Type B pancreatic cell (in vitro differentiated cells): ENCODE measurements at regions not wholly inside any gene's neighbourhood (a gene's known extent, or its start where the extent isn't known, plus 50 kb on each side); places are given as distances from the start of the nearest gene placed in this dataset.

ENCODE experiments used
- DNase-seq: peaks from one replicate; pipeline ENCODE4 v3.0.0; 2021; ENCODE audit warnings: mixed read lengths; ENCODE audit not compliant: unreplicated experiment; ENCODE audit errors: extremely low spot score
- H3K27ac Mint-ChIP-seq: 2 replicates; pipeline ENCODE4 v1.8.0; 2021; ENCODE audit warnings: mild to moderate bottlenecking, mixed read lengths
- H3K27me3 Mint-ChIP-seq: 2 replicates; pipeline ENCODE4 v1.8.0; 2021; ENCODE audit warnings: mixed read lengths
- H3K36me3 Mint-ChIP-seq: 2 replicates; pipeline ENCODE4 v1.8.0; 2021; ENCODE audit warnings: mixed read lengths
- H3K4me1 Mint-ChIP-seq: one replicate; pipeline ENCODE4 v1.8.0; 2021; ENCODE audit warnings: mixed read lengths; ENCODE audit not compliant: unreplicated experiment
- H3K4me3 Mint-ChIP-seq: 2 replicates; pipeline ENCODE4 v1.8.0; 2021; ENCODE audit warnings: mild to moderate bottlenecking, mixed read lengths
- H3K9me3 Mint-ChIP-seq: 2 replicates; pipeline ENCODE4 v1.8.0; 2021; ENCODE audit warnings: mixed read lengths
- CTCF ChIP-seq: fragments of 200-600 bp; sonication (generic); conservative IDR thresholded peaks from 2 replicates; pipeline ENCODE4 v1.5.0; 2021; ENCODE audit warnings: antibody characterized with exemption, mild to moderate bottlenecking

- DNase-seq: no peak
- no peak for TF ChIP-seq CTCF
- no peak overlapping the region for H3K4me3 Mint-ChIP-seq
- peaks cover 9% of the 10 kb centered on the region for H3K4me1 Mint-ChIP-seq
- no peaks in the 10 kb centered on the region for H3K36me3 Mint-ChIP-seq
- no peaks in the 10 kb centered on the region for H3K9me3 Mint-ChIP-seq
- H3K27ac Mint-ChIP-seq: no peak overlapping the region
- H3K27me3 Mint-ChIP-seq: no peaks in the 10 kb centered on the region
These were observed 125.0 kb upstream of the FUT8 start for GRCh38 chr14:65287264-65288131.

- TF ChIP-seq CTCF: no peak
- Mint-ChIP-seq H3K4me1 (peaks cover 3% of the 10 kb centered on the region), H3K4me3 (no peak overlapping the region), H3K36me3 (no peaks in the 10 kb centered on the region), H3K27me3 (no peaks in the 10 kb centered on the region), H3K9me3 (no peaks in the 10 kb centered on the region), H3K27ac (no peak overlapping the region)
- DNase-seq: no peak
These were observed 121.7 kb upstream of the FUT8 start for GRCh38 chr14:65290830-65291229.

- Mint-ChIP-seq H3K4me1 (peaks cover under 1% of the 10 kb centered on the region), H3K36me3 (no peaks in the 10 kb centered on the region), H3K27ac (no peak overlapping the region), H3K4me3 (no peak overlapping the region), H3K9me3 (no peaks in the 10 kb centered on the region), H3K27me3 (no peaks in the 10 kb centered on the region)
- DNase-seq: no peak
- TF ChIP-seq CTCF: no peak
These were observed 121.0 kb upstream of the FUT8 start for GRCh38 chr14:65291531-65291930.

GRCh38 chr14:65294816-65295215 lies 117.7 kb upstream of the FUT8 start:
- H3K9me3 Mint-ChIP-seq: peaks cover 3% of the 10 kb centered on the region
- DNase-seq: no peak
- H3K27me3 Mint-ChIP-seq: no peaks in the 10 kb centered on the region
- TF ChIP-seq CTCF: no peak
- no peak overlapping the region for H3K27ac Mint-ChIP-seq
- H3K4me3 Mint-ChIP-seq: no peak overlapping the region
- no peaks in the 10 kb centered on the region for H3K36me3 Mint-ChIP-seq
- peaks cover 4% of the 10 kb centered on the region for H3K4me1 Mint-ChIP-seq

- DNase-seq: no peak
- no peak overlapping the region for H3K27ac Mint-ChIP-seq
These were observed 116.1 kb upstream of the FUT8 start for GRCh38 chr14:65296402-65296801.

More at GRCh38 chr14:65296402-65296801, 116.1 kb upstream of the FUT8 start:
- Mint-ChIP-seq H3K9me3 (peaks cover 3% of the 10 kb centered on the region), H3K36me3 (no peaks in the 10 kb centered on the region), H3K4me3 (no peak overlapping the region), H3K4me1 (peaks cover 4% of the 10 kb centered on the region), H3K27me3 (no peaks in the 10 kb centered on the region)
- TF ChIP-seq CTCF: no peak
